ENCODE measurements at regions not wholly inside any gene's neighbourhood (a gene's known extent, or its start where the extent isn't known, plus 50 kb on each side); places are given as distances from the start of the nearest gene placed in this dataset.

GRCh38 chr2:186327251-186327868 is 158.7 kb upstream of the ZC3H15 start:
- no peak for DNase-seq
- H3K36me3 Mint-ChIP-seq (ENCODE audit: insufficient read depth, unreplicated experiment) = no peaks in the 10 kb centered on the region
- Histone ChIP-seq H3K4me1 (peaks cover 24% of the 10 kb centered on the region), H3K27me3 (replicated peaks; ENCODE audit: control insufficient read depth, insufficient read depth, low read length) (no peaks in the 10 kb centered on the region), H3K4me3 (ENCODE audit: low read depth, low read length) (no peak overlapping the region), H3K9me3 (no peaks in the 10 kb centered on the region), H3K36me3 (ENCODE audit: control insufficient read depth, insufficient read depth, low read length) (no peaks in the 10 kb centered on the region)
- H3K9me3 Mint-ChIP-seq (ENCODE audit: unreplicated experiment) = peaks cover 25% of the 10 kb centered on the region
- ChIA-PET CTCF (no interaction called here), POLR2A (no interaction called here)
- H3K4me3 Mint-ChIP-seq (ENCODE audit: unreplicated experiment) = no peak overlapping the region
- intact Hi-C loops (cut with micrococcal nuclease; ENCODE audit: unreplicated experiment) = no loop called here
- H3K27me3 Mint-ChIP-seq (ENCODE audit: insufficient read depth, unreplicated experiment) = no peaks in the 10 kb centered on the region
- no peak for TF ChIP-seq CTCF (IDR thresholded peaks at IDR 0.05; ENCODE audit: insufficient read depth in 1 of 2, low read depth in 1 of 2, low read length in 1 of 2, severe bottlenecking in 1 of 2, unreplicated experiment in 1 of 2)
- peaks cover 23% of the 10 kb centered on the region for H3K4me1 Mint-ChIP-seq (ENCODE audit: low read depth, unreplicated experiment)
- BruUV-seq (replicated peaks) = no TSS peak
- H3K27ac Mint-ChIP-seq (ENCODE audit: unreplicated experiment) = no peak overlapping the region

GRCh38 chr2:186328838-186329237 is 157.2 kb upstream of the ZC3H15 start:
- H3K27me3 Mint-ChIP-seq (ENCODE audit: insufficient read depth, unreplicated experiment) = no peaks in the 10 kb centered on the region
- Histone ChIP-seq H3K27me3 (replicated peaks; ENCODE audit: control insufficient read depth, insufficient read depth, low read length) (no peaks in the 10 kb centered on the region), H3K4me1 (peaks cover 24% of the 10 kb centered on the region), H3K4me3 (ENCODE audit: low read depth, low read length) (no peak overlapping the region), H3K9me3 (no peaks in the 10 kb centered on the region), H3K36me3 (ENCODE audit: control insufficient read depth, insufficient read depth, low read length) (no peaks in the 10 kb centered on the region)
- H3K27ac Mint-ChIP-seq (ENCODE audit: unreplicated experiment) = no peak overlapping the region
- no TSS peak for BruUV-seq (replicated peaks)
- H3K9me3 Mint-ChIP-seq (ENCODE audit: unreplicated experiment) = peaks cover 10% of the 10 kb centered on the region
- POLR2A ChIA-PET = no interaction called here
- CTCF ChIA-PET = no interaction called here
- no peaks in the 10 kb centered on the region for H3K36me3 Mint-ChIP-seq (ENCODE audit: insufficient read depth, unreplicated experiment)
- intact Hi-C loops (cut with micrococcal nuclease; ENCODE audit: unreplicated experiment) = no loop called here
- DNase-seq = no peak
- H3K4me1 Mint-ChIP-seq (ENCODE audit: low read depth, unreplicated experiment) = peaks cover 23% of the 10 kb centered on the region
- TF ChIP-seq CTCF (IDR thresholded peaks at IDR 0.05; ENCODE audit: insufficient read depth in 1 of 2, low read depth in 1 of 2, low read length in 1 of 2, severe bottlenecking in 1 of 2, unreplicated experiment in 1 of 2) = no peak
- no peak overlapping the region for H3K4me3 Mint-ChIP-seq (ENCODE audit: unreplicated experiment)

GRCh38 chr2:186330050-186330449 is 156.0 kb upstream of the ZC3H15 start:
- H3K4me3 Mint-ChIP-seq (ENCODE audit: unreplicated experiment) = no peak overlapping the region
- H3K4me1 Mint-ChIP-seq (ENCODE audit: low read depth, unreplicated experiment) = peaks cover 14% of the 10 kb centered on the region
- no peak overlapping the region for H3K27ac Mint-ChIP-seq (ENCODE audit: unreplicated experiment)
- no peaks in the 10 kb centered on the region for H3K9me3 ChIP-seq
- DNase-seq = no peak
- H3K36me3 Mint-ChIP-seq (ENCODE audit: insufficient read depth, unreplicated experiment) = no peaks in the 10 kb centered on the region
- BruUV-seq (replicated peaks) = no TSS peak
- H3K27me3 Mint-ChIP-seq (ENCODE audit: insufficient read depth, unreplicated experiment) = no peaks in the 10 kb centered on the region
- H3K36me3 ChIP-seq (ENCODE audit: control insufficient read depth, insufficient read depth, low read length) = no peaks in the 10 kb centered on the region
- ChIA-PET POLR2A (no interaction called here), CTCF (no interaction called here)
- no peaks in the 10 kb centered on the region for H3K9me3 Mint-ChIP-seq (ENCODE audit: unreplicated experiment)
- H3K27me3 ChIP-seq (replicated peaks; ENCODE audit: control insufficient read depth, insufficient read depth, low read length) = no peaks in the 10 kb centered on the region
- no peak overlapping the region for H3K4me3 ChIP-seq (ENCODE audit: low read depth, low read length)
- intact Hi-C loops (cut with micrococcal nuclease; ENCODE audit: unreplicated experiment) = no loop called here
- H3K4me1 ChIP-seq = peaks cover 23% of the 10 kb centered on the region
- no peak for TF ChIP-seq CTCF (IDR thresholded peaks at IDR 0.05; ENCODE audit: insufficient read depth in 1 of 2, low read depth in 1 of 2, low read length in 1 of 2, severe bottlenecking in 1 of 2, unreplicated experiment in 1 of 2)
